ENCODE measurements at regions not wholly inside any gene's neighbourhood (a gene's known extent, or its start where the extent isn't known, plus 50 kb on each side); places are given as distances from the start of the nearest gene placed in this dataset.

DNA sequence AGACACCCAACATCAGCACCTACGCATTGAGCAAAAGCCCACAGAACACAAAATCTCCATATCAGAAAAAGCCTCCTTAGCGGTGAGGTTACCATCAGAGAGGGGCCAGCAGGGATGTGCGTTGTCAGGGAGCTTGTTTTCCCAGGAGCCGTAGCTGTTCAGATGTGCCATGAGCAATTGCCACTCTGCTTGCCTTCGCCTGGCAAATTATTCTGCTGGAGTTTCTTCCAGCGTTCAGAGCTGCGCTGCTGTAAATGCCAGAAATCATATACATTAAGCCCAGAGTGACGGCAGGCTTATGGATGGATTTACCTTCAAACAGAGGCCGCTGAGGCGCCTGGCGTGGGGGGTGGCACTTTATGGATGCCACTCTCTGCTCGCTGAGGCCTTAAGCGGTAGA is 632.3 kb downstream of the BCOR start:
- Histone ChIP-seq H3K36me3 (ENCODE audit: control insufficient read depth in 4 of 4, insufficient read depth in 3 of 4, low read depth in 1 of 4, low read length in 3 of 4) (no peaks in the 10 kb centered on the region), H3K9ac (ENCODE audit: low read depth in 1 of 2, low read length in 2 of 2) (no peak overlapping the region), H3K9me3 (ENCODE audit: control insufficient read depth in 4 of 4, low read length in 3 of 4) (no peaks in the 10 kb centered on the region), H3K4me3 (ENCODE audit: low read depth in 1 of 3, low read length in 3 of 3) (no peak overlapping the region), H3K27ac (ENCODE audit: low read depth in 1 of 2, low read length in 2 of 2) (no peak overlapping the region), H3K4me1 (ENCODE audit: control insufficient read depth in 4 of 4, insufficient read depth in 4 of 4, low read length in 3 of 4) (no peaks in the 10 kb centered on the region), H3K27me3 (ENCODE audit: control insufficient read depth in 4 of 4, insufficient read depth in 4 of 4, low read length in 3 of 4) (no peaks in the 10 kb centered on the region)
- TF ChIP-seq, protein P1, sequence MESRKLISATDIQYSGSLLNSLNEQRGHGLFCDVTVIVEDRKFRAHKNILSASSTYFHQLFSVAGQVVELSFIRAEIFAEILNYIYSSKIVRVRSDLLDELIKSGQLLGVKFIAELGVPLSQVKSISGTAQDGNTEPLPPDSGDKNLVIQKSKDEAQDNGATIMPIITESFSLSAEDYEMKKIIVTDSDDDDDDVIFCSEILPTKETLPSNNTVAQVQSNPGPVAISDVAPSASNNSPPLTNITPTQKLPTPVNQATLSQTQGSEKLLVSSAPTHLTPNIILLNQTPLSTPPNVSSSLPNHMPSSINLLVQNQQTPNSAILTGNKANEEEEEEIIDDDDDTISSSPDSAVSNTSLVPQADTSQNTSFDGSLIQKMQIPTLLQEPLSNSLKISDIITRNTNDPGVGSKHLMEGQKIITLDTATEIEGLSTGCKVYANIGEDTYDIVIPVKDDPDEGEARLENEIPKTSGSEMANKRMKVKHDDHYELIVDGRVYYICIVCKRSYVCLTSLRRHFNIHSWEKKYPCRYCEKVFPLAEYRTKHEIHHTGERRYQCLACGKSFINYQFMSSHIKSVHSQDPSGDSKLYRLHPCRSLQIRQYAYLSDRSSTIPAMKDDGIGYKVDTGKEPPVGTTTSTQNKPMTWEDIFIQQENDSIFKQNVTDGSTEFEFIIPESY (IDR thresholded peaks at IDR 0.05) = no peak
- TF ChIP-seq RAD21 (IDR thresholded peaks at IDR 0.05) (no peak), GABPA (IDR thresholded peaks at IDR 0.05 in 1 of 2, conservative IDR thresholded peaks at IDR 0.05 in 1 of 2) (no peak), HNF4G (IDR thresholded peaks at IDR 0.05) (no peak), NR2F2 (IDR thresholded peaks at IDR 0.05) (no peak), TAF1 (conservative IDR thresholded peaks at IDR 0.05) (no peak), RXRA (IDR thresholded peaks at IDR 0.05) (no peak), JUND (IDR thresholded peaks at IDR 0.05) (no peak), FOXA2 (IDR thresholded peaks at IDR 0.05) (no peak), SP1 (IDR thresholded peaks at IDR 0.05) (no peak), HNF4A (conservative IDR thresholded peaks at IDR 0.05) (no peak), YY1 (IDR thresholded peaks at IDR 0.05) (no peak), EGR1 (IDR thresholded peaks at IDR 0.05; ENCODE audit: low read depth in 2 of 2) (no peak)
- TF ChIP-seq, protein P2, sequence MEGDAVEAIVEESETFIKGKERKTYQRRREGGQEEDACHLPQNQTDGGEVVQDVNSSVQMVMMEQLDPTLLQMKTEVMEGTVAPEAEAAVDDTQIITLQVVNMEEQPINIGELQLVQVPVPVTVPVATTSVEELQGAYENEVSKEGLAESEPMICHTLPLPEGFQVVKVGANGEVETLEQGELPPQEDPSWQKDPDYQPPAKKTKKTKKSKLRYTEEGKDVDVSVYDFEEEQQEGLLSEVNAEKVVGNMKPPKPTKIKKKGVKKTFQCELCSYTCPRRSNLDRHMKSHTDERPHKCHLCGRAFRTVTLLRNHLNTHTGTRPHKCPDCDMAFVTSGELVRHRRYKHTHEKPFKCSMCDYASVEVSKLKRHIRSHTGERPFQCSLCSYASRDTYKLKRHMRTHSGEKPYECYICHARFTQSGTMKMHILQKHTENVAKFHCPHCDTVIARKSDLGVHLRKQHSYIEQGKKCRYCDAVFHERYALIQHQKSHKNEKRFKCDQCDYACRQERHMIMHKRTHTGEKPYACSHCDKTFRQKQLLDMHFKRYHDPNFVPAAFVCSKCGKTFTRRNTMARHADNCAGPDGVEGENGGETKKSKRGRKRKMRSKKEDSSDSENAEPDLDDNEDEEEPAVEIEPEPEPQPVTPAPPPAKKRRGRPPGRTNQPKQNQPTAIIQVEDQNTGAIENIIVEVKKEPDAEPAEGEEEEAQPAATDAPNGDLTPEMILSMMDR (IDR thresholded peaks at IDR 0.05; ENCODE audit: low read depth, low read length, missing input control) = no peak
- TF ChIP-seq, protein P3, sequence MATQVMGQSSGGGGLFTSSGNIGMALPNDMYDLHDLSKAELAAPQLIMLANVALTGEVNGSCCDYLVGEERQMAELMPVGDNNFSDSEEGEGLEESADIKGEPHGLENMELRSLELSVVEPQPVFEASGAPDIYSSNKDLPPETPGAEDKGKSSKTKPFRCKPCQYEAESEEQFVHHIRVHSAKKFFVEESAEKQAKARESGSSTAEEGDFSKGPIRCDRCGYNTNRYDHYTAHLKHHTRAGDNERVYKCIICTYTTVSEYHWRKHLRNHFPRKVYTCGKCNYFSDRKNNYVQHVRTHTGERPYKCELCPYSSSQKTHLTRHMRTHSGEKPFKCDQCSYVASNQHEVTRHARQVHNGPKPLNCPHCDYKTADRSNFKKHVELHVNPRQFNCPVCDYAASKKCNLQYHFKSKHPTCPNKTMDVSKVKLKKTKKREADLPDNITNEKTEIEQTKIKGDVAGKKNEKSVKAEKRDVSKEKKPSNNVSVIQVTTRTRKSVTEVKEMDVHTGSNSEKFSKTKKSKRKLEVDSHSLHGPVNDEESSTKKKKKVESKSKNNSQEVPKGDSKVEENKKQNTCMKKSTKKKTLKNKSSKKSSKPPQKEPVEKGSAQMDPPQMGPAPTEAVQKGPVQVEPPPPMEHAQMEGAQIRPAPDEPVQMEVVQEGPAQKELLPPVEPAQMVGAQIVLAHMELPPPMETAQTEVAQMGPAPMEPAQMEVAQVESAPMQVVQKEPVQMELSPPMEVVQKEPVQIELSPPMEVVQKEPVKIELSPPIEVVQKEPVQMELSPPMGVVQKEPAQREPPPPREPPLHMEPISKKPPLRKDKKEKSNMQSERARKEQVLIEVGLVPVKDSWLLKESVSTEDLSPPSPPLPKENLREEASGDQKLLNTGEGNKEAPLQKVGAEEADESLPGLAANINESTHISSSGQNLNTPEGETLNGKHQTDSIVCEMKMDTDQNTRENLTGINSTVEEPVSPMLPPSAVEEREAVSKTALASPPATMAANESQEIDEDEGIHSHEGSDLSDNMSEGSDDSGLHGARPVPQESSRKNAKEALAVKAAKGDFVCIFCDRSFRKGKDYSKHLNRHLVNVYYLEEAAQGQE (IDR thresholded peaks at IDR 0.05) = no peak
- TF ChIP-seq, protein P4, sequence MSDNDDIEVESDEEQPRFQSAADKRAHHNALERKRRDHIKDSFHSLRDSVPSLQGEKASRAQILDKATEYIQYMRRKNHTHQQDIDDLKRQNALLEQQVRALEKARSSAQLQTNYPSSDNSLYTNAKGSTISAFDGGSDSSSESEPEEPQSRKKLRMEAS (IDR thresholded peaks at IDR 0.05) = no peak
- TF ChIP-seq, protein P5, sequence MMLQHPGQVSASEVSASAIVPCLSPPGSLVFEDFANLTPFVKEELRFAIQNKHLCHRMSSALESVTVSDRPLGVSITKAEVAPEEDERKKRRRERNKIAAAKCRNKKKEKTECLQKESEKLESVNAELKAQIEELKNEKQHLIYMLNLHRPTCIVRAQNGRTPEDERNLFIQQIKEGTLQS (IDR thresholded peaks at IDR 0.05) = no peak
- no peak for DNase-seq (ENCODE audit: low spot score)
- 97% methylated on average over 13 of the region's 13 CpGs for WGBS

DNA sequence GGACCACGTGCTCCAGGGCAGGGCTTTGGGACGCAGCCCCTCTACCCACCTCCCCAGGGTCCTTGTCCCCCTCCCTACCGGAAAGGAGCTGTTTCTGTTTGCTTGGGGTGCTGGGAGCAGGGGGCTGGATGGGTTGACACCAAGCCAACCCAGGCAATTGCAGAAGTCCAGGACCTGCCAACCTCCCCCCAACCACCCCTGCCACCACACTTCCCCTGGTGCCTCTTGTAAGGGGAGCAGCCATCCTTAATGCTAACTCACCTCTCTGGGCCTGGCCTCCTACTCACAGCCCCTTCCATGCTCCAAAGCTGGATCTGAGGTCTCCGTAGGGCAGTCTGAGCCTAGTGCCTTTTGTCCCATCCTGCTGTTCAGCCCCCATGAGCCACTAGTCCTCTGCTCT is 631.9 kb downstream of the BCOR start:
- Histone ChIP-seq H3K27me3 (ENCODE audit: control insufficient read depth in 4 of 4, insufficient read depth in 4 of 4, low read length in 3 of 4) (no peaks in the 10 kb centered on the region), H3K27ac (ENCODE audit: low read depth in 1 of 2, low read length in 2 of 2) (no peak overlapping the region), H3K4me1 (ENCODE audit: control insufficient read depth in 4 of 4, insufficient read depth in 4 of 4, low read length in 3 of 4) (no peaks in the 10 kb centered on the region), H3K36me3 (ENCODE audit: control insufficient read depth in 4 of 4, insufficient read depth in 3 of 4, low read depth in 1 of 4, low read length in 3 of 4) (no peaks in the 10 kb centered on the region), H3K9ac (ENCODE audit: low read depth in 1 of 2, low read length in 2 of 2) (no peak overlapping the region), H3K9me3 (ENCODE audit: control insufficient read depth in 4 of 4, low read length in 3 of 4) (no peaks in the 10 kb centered on the region), H3K4me3 (ENCODE audit: low read depth in 1 of 3, low read length in 3 of 3) (no peak overlapping the region)
- DNase-seq (ENCODE audit: low spot score) = no peak
- 99% methylated on average over 4 of the region's 4 CpGs for WGBS
- TF ChIP-seq YY1 (IDR thresholded peaks at IDR 0.05) (no peak), GABPA (IDR thresholded peaks at IDR 0.05 in 1 of 2, conservative IDR thresholded peaks at IDR 0.05 in 1 of 2) (no peak), HNF4A (conservative IDR thresholded peaks at IDR 0.05) (no peak), JUND (IDR thresholded peaks at IDR 0.05) (no peak), SP1 (IDR thresholded peaks at IDR 0.05) (no peak), EGR1 (IDR thresholded peaks at IDR 0.05; ENCODE audit: low read depth in 2 of 2) (no peak), TAF1 (conservative IDR thresholded peaks at IDR 0.05) (no peak), FOXA1 (IDR thresholded peaks at IDR 0.05) (no peak), RAD21 (IDR thresholded peaks at IDR 0.05) (no peak), RXRA (IDR thresholded peaks at IDR 0.05) (no peak), NR2F2 (IDR thresholded peaks at IDR 0.05) (no peak)
- TF ChIP-seq, protein P1 (IDR thresholded peaks at IDR 0.05) = no peak
- TF ChIP-seq, protein P3 (IDR thresholded peaks at IDR 0.05) = no peak
- TF ChIP-seq, protein P4 (IDR thresholded peaks at IDR 0.05) = no peak
